HepG2 (cell line): ENCODE measurements at regions not wholly inside any gene's neighbourhood (a gene's known extent, or its start where the extent isn't known, plus 50 kb on each side); places are given as distances from the start of the nearest gene placed in this dataset.

Experiments
- ATAC-seq: fragments of 200-7000 bp; cut with Tn5 transposase; 3 replicates; pipeline ENCODE4 v1.9.1; 2020; ENCODE audit warnings: mild to moderate bottlenecking, moderate library complexity
- BruUV-seq: library from RNA; stranded (reverse); fragments of 400-500 nt; replicated peaks from 2 replicates; lab custom pipeline; 2021; lab: Mats Ljungman, UMichigan
- CTCF ChIA-PET: fragments of 300-600 bp; formaldehyde crosslinking; extraction: SDS; loops from one replicate; lab custom pipeline; 2021; ENCODE audit warnings: low total read pairs, inconsistent platforms, low intra/inter-chr PET ratio; lab: Yijun Ruan, JAX
- POLR2A ChIA-PET: fragments of 350-600 bp; sonication (Branson Sonifier 250); formaldehyde crosslinking; loops from one replicate; lab custom pipeline; 2020; ENCODE audit warnings: antibody characterized with exemption, inconsistent platforms; lab: Yijun Ruan, JAX
- DNase-seq: peaks from one replicate; pipeline ENCODE4 v3.0.0-alpha.2; 2015; ENCODE audit warnings: low spot score
- FAIRE-seq: peaks from 3 replicates; lab custom pipeline; 2011; peaks lifted over from hg19 to GRCh38; lab: Jason Lieb, UNC
- H2AFZ ChIP-seq: one replicate; pipeline ENCODE4 v1.6.1; 2011; ENCODE audit warnings: low read length, inconsistent platforms
- H3K27ac ChIP-seq: fragments of 300-600 bp; 3 replicates; pipeline ENCODE4 v1.8.0; 2011; ENCODE audit warnings: mixed run types, mild to moderate bottlenecking, mixed read lengths, low read length, inconsistent platforms; ENCODE audit not compliant: insufficient read depth; ENCODE audit errors: extremely low read length
- H3K27me3 ChIP-seq, 2 experiments: fragments of 200-600 bp in 1 of 2; 2 replicates in 1 of 2; 3 replicates in 1 of 2; pipeline versions ENCODE4 v1.6.0 to v1.8.0; 2011; ENCODE audit warnings: low read length in 2 of 2, mild to moderate bottlenecking in 2 of 2, moderate library complexity in 2 of 2, inconsistent platforms in 1 of 2; ENCODE audit not compliant: insufficient read depth in 2 of 2, control insufficient read depth in 1 of 2
- H3K36me3 ChIP-seq, 2 experiments: fragments of 200-600 bp in 1 of 2; replicated peaks in 1 of 2; 2 replicates in 1 of 2; 3 replicates in 1 of 2; pipeline versions ENCODE4 v1.5.1 to v1.8.0; 2011; ENCODE audit warnings: low read length in 2 of 2, inconsistent platforms in 1 of 2; ENCODE audit not compliant: insufficient read depth in 2 of 2, control insufficient read depth in 1 of 2
- H3K4me1 ChIP-seq: 2 replicates; pipeline ENCODE4 v1.5.1; 2012; ENCODE audit warnings: low read length, inconsistent platforms; ENCODE audit not compliant: insufficient read depth
- H3K4me2 ChIP-seq: 2 replicates; pipeline ENCODE4 v1.6.0; 2011; ENCODE audit warnings: low read depth, low read length, inconsistent platforms
- H3K4me3 ChIP-seq, 3 experiments: fragments of 200-600 bp in 1 of 3; sonication (generic), shearing (Covaris generic) in 1 of 3; replicated peaks in 1 of 3; 2 replicates each; pipeline ENCODE4 v1.5.1; 2011 to 2016; ENCODE audit warnings: low read length in 3 of 3, inconsistent platforms in 2 of 3, low read depth in 2 of 3, mild to moderate bottlenecking in 2 of 3, control low read depth in 1 of 3, mixed read lengths in 1 of 3; ENCODE audit not compliant: insufficient read depth in 1 of 3
- H3K79me2 ChIP-seq: one replicate; pipeline ENCODE4 v1.6.1; 2011; ENCODE audit warnings: low read length, inconsistent platforms; ENCODE audit not compliant: insufficient read depth
- H3K9ac ChIP-seq: 2 replicates; pipeline ENCODE4 v1.6.0; 2011; ENCODE audit warnings: mild to moderate bottlenecking, low read depth, low read length, inconsistent platforms; ENCODE audit not compliant: insufficient read depth
- H3K9me3 ChIP-seq: 2 replicates; pipeline ENCODE4 v1.5.1; 2012; ENCODE audit warnings: mild to moderate bottlenecking, low read length
- H4K20me1 ChIP-seq: 2 replicates; pipeline ENCODE4 v1.6.0; 2011; ENCODE audit warnings: inconsistent platforms, mild to moderate bottlenecking, low read length, moderate library complexity; ENCODE audit not compliant: insufficient read depth
- AHR ChIP-seq: IDR thresholded peaks from 2 replicates; pipeline ENCODE4 v1.6.1; 2018; ENCODE audit warnings: missing genetic modification reagents, missing compliant biosample characterization
- ATAD3A ChIP-seq: sonication (generic); formaldehyde crosslinking; IDR thresholded peaks from 2 replicates; pipeline ENCODE4 v1.4.0; 2020; ENCODE audit warnings: missing genetic modification reagents
- BHLHE40 ChIP-seq: IDR thresholded peaks from 2 replicates; pipeline ENCODE4 v1.6.1; 2011; ENCODE audit warnings: low read length, improper control_type of control experiment
- DPF2 ChIP-seq: sonication (generic); formaldehyde crosslinking; IDR thresholded peaks from 2 replicates; pipeline ENCODE4 v1.4.0; 2020; ENCODE audit warnings: mild to moderate bottlenecking, low read depth, missing genetic modification reagents, borderline replicate concordance
- DR1 ChIP-seq: sonication (generic); formaldehyde crosslinking; IDR thresholded peaks from 2 replicates; pipeline ENCODE4 v1.8.0; 2021; ENCODE audit warnings: mild to moderate bottlenecking, missing genetic modification reagents, inconsistent platforms
- HCFC1 ChIP-seq: fragments of 150-350 bp; IDR thresholded peaks from 2 replicates; pipeline ENCODE4 v1.6.1; 2014; ENCODE audit warnings: low read depth, low read length
- KDM1A ChIP-seq: IDR thresholded peaks from 2 replicates; pipeline ENCODE4 v1.6.1; 2016; ENCODE audit warnings: missing compliant biosample characterization
- KMT2A ChIP-seq: sonication (generic); formaldehyde crosslinking; IDR thresholded peaks from 2 replicates; pipeline ENCODE4 v1.4.0; 2020; ENCODE audit warnings: missing genetic modification reagents
- MAF1 ChIP-seq: sonication (generic); formaldehyde crosslinking; IDR thresholded peaks from 2 replicates; pipeline ENCODE4 v1.5.0; 2020; ENCODE audit warnings: missing genetic modification reagents, borderline replicate concordance
- MED8 ChIP-seq: sonication (generic); formaldehyde crosslinking; IDR thresholded peaks from 2 replicates; pipeline ENCODE4 v1.8.1; 2023; ENCODE audit warnings: mild to moderate bottlenecking, missing genetic modification reagents; ENCODE audit not compliant: insufficient replicate concordance
- PCBP2 ChIP-seq: fragments of 200-400 bp; formaldehyde crosslinking; optimal IDR thresholded peaks from 2 replicates; pipeline ENCODE3; 2018; ENCODE audit warnings: low read length, low read depth; ENCODE audit not compliant: poor library complexity, severe bottlenecking
- ZBTB25 ChIP-seq: IDR thresholded peaks from 2 replicates; pipeline ENCODE4 v1.6.1; 2018; ENCODE audit warnings: missing genetic modification reagents
- ZC3H13 ChIP-seq: sonication (generic); formaldehyde crosslinking; IDR thresholded peaks from 2 replicates; pipeline ENCODE4 v1.8.1; 2023; ENCODE audit warnings: mild to moderate bottlenecking, missing genetic modification reagents, moderate library complexity
- ZMYM2 ChIP-seq: sonication (generic); formaldehyde crosslinking; IDR thresholded peaks from 2 replicates; pipeline ENCODE4 v1.8.0; 2022; ENCODE audit warnings: mild to moderate bottlenecking, missing genetic modification reagents
- ZNF121 ChIP-seq: sonication (generic); formaldehyde crosslinking; IDR thresholded peaks from 2 replicates; pipeline ENCODE4 v1.5.0; 2020; ENCODE audit warnings: mild to moderate bottlenecking, missing genetic modification reagents
- ZNF317 ChIP-seq: sonication (generic); formaldehyde crosslinking; IDR thresholded peaks from 2 replicates; pipeline ENCODE4 v1.5.0; 2020; ENCODE audit warnings: mild to moderate bottlenecking, missing genetic modification reagents
- ZNF33A ChIP-seq: sonication (generic); formaldehyde crosslinking; IDR thresholded peaks from 2 replicates; pipeline ENCODE4 v1.5.1; 2020; ENCODE audit warnings: missing genetic modification reagents, mild to moderate bottlenecking, moderate library complexity, borderline replicate concordance
- ZNF780A ChIP-seq: sonication (generic); formaldehyde crosslinking; IDR thresholded peaks from 2 replicates; pipeline ENCODE4 v1.8.0; 2022; ENCODE audit warnings: mild to moderate bottlenecking, missing genetic modification reagents, moderate library complexity
- ZSCAN9 ChIP-seq: IDR thresholded peaks from 2 replicates; pipeline ENCODE4 v1.6.1; 2016; ENCODE audit warnings: borderline replicate concordance
- WGBS: methylation state at CpG from one replicate; pipeline ENCODE4 v1.1.6; 2017; ENCODE audit warnings: low lambda C conversion rate; 5-methylcytosine and 5-hydroxymethylcytosine counted together
- in situ Hi-C: cut with HindIII; loops from 2 replicates; pipeline ENCODE4 v1.10.0; 2017; ENCODE audit warnings: low pct_unique_long_range_greater_than_20kb; ENCODE audit not compliant: extremely low pct_ligation_motif_present
- intact Hi-C: fragments of 100-400 bp; cut with micrococcal nuclease; formaldehyde crosslinking; loops from one replicate; pipeline ENCODE4 v1.10.0; 2022; ENCODE audit not compliant: unreplicated experiment
- TF ChIP-seq, protein P1 (sequence below): sonication (generic); formaldehyde crosslinking; IDR thresholded peaks from 2 replicates; pipeline ENCODE4 v1.5.0; 2020; ENCODE audit warnings: mild to moderate bottlenecking, low read depth, missing genetic modification reagents, borderline replicate concordance

DNA sequence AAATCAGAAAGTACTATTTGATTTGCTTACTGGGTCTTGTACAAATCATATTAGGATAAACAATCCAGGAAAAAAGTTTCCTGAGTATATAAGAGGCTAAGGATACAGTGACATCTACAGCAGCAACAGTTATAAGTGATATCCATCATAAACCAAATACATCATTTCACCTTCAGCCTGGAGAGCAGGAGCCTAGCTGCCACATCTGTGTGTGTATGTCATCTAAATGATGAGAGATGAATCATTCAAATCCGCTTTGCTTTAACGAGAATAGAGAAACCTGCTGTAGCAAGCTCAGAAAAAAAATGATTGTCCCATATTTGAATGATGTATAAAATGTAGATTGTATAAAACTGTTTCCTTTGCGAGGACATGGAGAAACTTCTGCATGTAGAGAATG, 841.4 kb downstream of the SI start:
- H3K27ac ChIP-seq = no peak overlapping the region
- no peaks in the 10 kb centered on the region for H3K36me3 ChIP-seq
- 0% methylated on average over 3 of the region's 3 CpGs for WGBS
- H3K4me1 ChIP-seq = no peaks in the 10 kb centered on the region
- POLR2A ChIA-PET = no interaction called here
- no peaks in the 10 kb centered on the region for H3K9me3 ChIP-seq
- H2AFZ ChIP-seq = no peak overlapping the region
- H3K27me3 ChIP-seq = no peaks in the 10 kb centered on the region
- no peaks in the 10 kb centered on the region for H3K79me2 ChIP-seq
- in situ Hi-C loops = no loop called here
- FAIRE-seq (no peak), DNase-seq (no peak), ATAC-seq (no peak)
- TF ChIP-seq ZBTB25 (CRISPR knock-in tag) = no peak
- TF ChIP-seq KMT2A (CRISPR knock-in tag) = no peak
- TF ChIP-seq ZMYM2 = no peak
- TF ChIP-seq ZNF780A (CRISPR knock-in tag) = no peak
- no peak for TF ChIP-seq AHR (CRISPR knock-in tag)
- intact Hi-C loops = no loop called here
- no TSS peak for BruUV-seq
- CTCF ChIA-PET = no interaction called here
- no peak overlapping the region for H3K4me3 ChIP-seq
- H4K20me1 ChIP-seq = no peaks in the 10 kb centered on the region
- H3K9ac ChIP-seq = no peak overlapping the region
- H3K4me2 ChIP-seq = no peak overlapping the region

DNA sequence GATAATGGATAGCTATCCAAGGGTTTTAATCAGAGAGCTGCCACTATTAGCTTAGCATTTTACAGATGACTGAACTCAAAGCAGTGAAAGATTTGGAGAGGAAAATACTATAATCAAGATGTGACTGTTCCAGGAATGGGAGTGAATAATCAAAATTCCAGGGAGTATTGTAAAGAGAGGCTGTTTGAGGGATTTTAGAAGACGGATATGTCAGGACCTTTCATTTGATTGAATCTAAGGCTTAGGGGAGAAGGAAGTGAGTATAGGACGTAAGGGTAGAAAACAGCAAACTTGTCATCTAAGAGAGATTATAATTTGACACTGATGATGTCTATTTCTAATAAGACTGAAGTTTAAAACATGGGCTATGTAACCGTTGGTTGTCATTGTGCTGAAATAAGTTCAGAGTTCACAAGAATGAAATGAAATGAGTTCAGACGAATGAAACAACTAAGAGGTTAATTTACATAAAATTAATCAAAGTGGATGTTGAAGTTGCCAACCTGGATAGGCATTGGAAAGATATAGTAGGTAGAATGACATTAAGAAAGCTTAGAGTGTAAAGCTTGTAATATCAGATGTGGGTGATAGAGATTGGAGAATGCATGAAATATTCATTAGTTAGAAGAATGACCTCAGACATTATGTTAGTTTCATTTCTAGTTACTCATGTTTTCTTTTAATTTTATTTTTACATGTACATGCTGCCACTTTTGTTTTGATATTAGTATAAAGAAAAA, 842.8 kb downstream of the SI start:
- Histone ChIP-seq H3K9me3 (no peaks in the 10 kb centered on the region), H3K27me3 (no peaks in the 10 kb centered on the region), H2AFZ (no peak overlapping the region), H3K36me3 (no peaks in the 10 kb centered on the region), H3K4me2 (no peak overlapping the region), H3K4me1 (no peaks in the 10 kb centered on the region), H3K9ac (no peak overlapping the region), H4K20me1 (no peaks in the 10 kb centered on the region), H3K79me2 (no peaks in the 10 kb centered on the region), H3K27ac (no peak overlapping the region), H3K4me3 (no peak overlapping the region)
- DNase-seq (no peak), ATAC-seq (no peak), FAIRE-seq (no peak)
- TF ChIP-seq MED8 (CRISPR knock-in tag) = no peak
- TF ChIP-seq ZSCAN9 (CRISPR knock-in tag) = no peak
- no peak for TF ChIP-seq ZC3H13 (CRISPR knock-in tag)
- TF ChIP-seq ZNF33A = no peak
- no peak for TF ChIP-seq ZNF780A (CRISPR knock-in tag)
- TF ChIP-seq HCFC1 = no peak
- no peak for TF ChIP-seq PCBP2
- TF ChIP-seq ATAD3A (CRISPR knock-in tag) = no peak
- TF ChIP-seq DR1 (CRISPR knock-in tag) = no peak
- TF ChIP-seq DPF2 (CRISPR knock-in tag) = no peak
- TF ChIP-seq, protein P1, sequence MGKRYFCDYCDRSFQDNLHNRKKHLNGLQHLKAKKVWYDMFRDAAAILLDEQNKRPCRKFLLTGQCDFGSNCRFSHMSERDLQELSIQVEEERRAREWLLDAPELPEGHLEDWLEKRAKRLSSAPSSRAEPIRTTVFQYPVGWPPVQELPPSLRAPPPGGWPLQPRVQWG = no peak
- TF ChIP-seq BHLHE40 = no peak
- TF ChIP-seq AHR (CRISPR knock-in tag) = no peak
- TF ChIP-seq KDM1A (CRISPR knock-in tag) = no peak
- TF ChIP-seq ZNF317 (CRISPR knock-in tag) = no peak
- TF ChIP-seq ZNF121 = no peak
- TF ChIP-seq MAF1 (CRISPR knock-in tag) = no peak
- ChIA-PET CTCF (no interaction called here), POLR2A (no interaction called here)
- 1% methylated on average over 4 of the region's 4 CpGs for WGBS
- BruUV-seq = no TSS peak
- intact Hi-C loops (no loop called here), in situ Hi-C loops (no loop called here)
